K562 (cell line): ENCODE measurements at regions not wholly inside any gene's neighbourhood (a gene's known extent, or its start where the extent isn't known, plus 50 kb on each side); places are given as distances from the start of the nearest gene placed in this dataset.

Source experiments
- ATF7 ChIP-seq: fragments of 450-650 bp; IDR thresholded peaks from 2 replicates; pipeline ENCODE4 v1.7.1; 2014; ENCODE audit warnings: mild to moderate bottlenecking, moderate library complexity
- BMI1 ChIP-seq: fragments of 150-350 bp; IDR thresholded peaks from 2 replicates; pipeline ENCODE4 v1.6.1; 2014; ENCODE audit warnings: low read length
- CTCF ChIP-seq, 3 experiments: IDR thresholded peaks in 2 of 3; conservative IDR thresholded peaks in 1 of 3; 2 replicates each; pipeline ENCODE4 v1.5.1; 2011 to 2012; ENCODE audit warnings: low read length in 3 of 3, mild to moderate bottlenecking in 3 of 3, control low read depth in 2 of 3, improper control_type of control experiment in 1 of 3, inconsistent platforms in 1 of 3, low read depth in 1 of 3, mixed read lengths in 1 of 3, moderate library complexity in 1 of 3; ENCODE audit not compliant: insufficient read depth in 2 of 3
- EGR1 ChIP-seq: fragments of 450-650 bp; conservative IDR thresholded peaks from 2 replicates; pipeline ENCODE4 v1.6.1; 2017; ENCODE audit warnings: mild to moderate bottlenecking
- EP300 ChIP-seq: IDR thresholded peaks from 2 replicates; pipeline ENCODE4 v1.6.1; 2012; ENCODE audit warnings: low read length, improper control_type of control experiment
- OTX1 ChIP-seq: fragments of 450-650 bp; formaldehyde crosslinking; IDR thresholded peaks from 2 replicates; pipeline ENCODE4 v1.4.0; 2022; ENCODE audit warnings: mild to moderate bottlenecking
- SMC3 ChIP-seq: conservative IDR thresholded peaks from 2 replicates; pipeline ENCODE4 v1.6.1; 2011; ENCODE audit warnings: low read depth, low read length, improper control_type of control experiment; ENCODE audit not compliant: insufficient read depth
- TEAD2 ChIP-seq: fragments of 450-650 bp; IDR thresholded peaks from 2 replicates; pipeline ENCODE4 v1.6.1; 2016; ENCODE audit warnings: missing genetic modification characterization, control low read depth, missing compliant biosample characterization
- ZNF217 ChIP-seq: sonication (generic); formaldehyde crosslinking; IDR thresholded peaks from 2 replicates; pipeline ENCODE4 v1.8.0; 2022; ENCODE audit warnings: mild to moderate bottlenecking, missing genetic modification reagents
- ZNF354B ChIP-seq: fragments of 250-450 bp; sonication (Bioruptor Pico); IDR thresholded peaks from 2 replicates; pipeline ENCODE4 v1.4.0; 2020

GRCh38 chr20:6184086-6184485, 61.3 kb upstream of the FERMT1 start:
- TF ChIP-seq CTCF (IDR thresholded peaks at IDR 0.05 in 2 of 3, conservative IDR thresholded peaks at IDR 0.05 in 1 of 3; ENCODE audit: insufficient read depth in 2 of 3, low read depth in 1 of 3, low read length in 3 of 3) (no peak), EGR1 (no peak), EP300 (no peak), ZNF354B (CRISPR knock-in tag) (no peak), SMC3 (no peak), OTX1 (CRISPR knock-in tag) (no peak), ZNF217 (CRISPR knock-in tag) (no peak), BMI1 (no peak), TEAD2 (no peak), ATF7 (no peak)
